ENCODE measurements at regions not wholly inside any gene's neighbourhood (a gene's known extent, or its start where the extent isn't known, plus 50 kb on each side); places are given as distances from the start of the nearest gene placed in this dataset.
A peak's percentile ranks its signal among the peaks of the same experiment; 100 is the strongest.
"Not testable (repeated sequence)": the region's sequence is repeated elsewhere in the genome, so short reads cannot be mapped to it uniquely, and the experiment has no call there.

GRCh38 chr15:81870062-81870745 lies 175.6 kb downstream of the MEX3B start:
- not testable (repeated sequence) for H3K27ac ChIP-seq (ENCODE audit: low read length); DNase-seq (ENCODE audit: low read depth, low spot score); H3K36me3 ChIP-seq (ENCODE audit: control insufficient read depth, insufficient read depth, low read length); H3K27me3 ChIP-seq (ENCODE audit: control insufficient read depth, insufficient read depth, low read length); H3K9me3 ChIP-seq (ENCODE audit: control insufficient read depth, insufficient read depth, low read length); H3K4me1 ChIP-seq (ENCODE audit: control insufficient read depth, insufficient read depth, low read length)
- WGBS (ENCODE audit: insufficient coverage, insufficient read length), result no CpG with 5 or more reads among the region's 16 CpGs
- H3K4me3 ChIP-seq (ENCODE audit: low read length), result peak overlapping the region; percentile 16; the same call in 1 of the 2 replicates

GRCh38 chr15:81869161-81869954 lies 176.5 kb downstream of the MEX3B start:
- Histone ChIP-seq H3K4me1 (ENCODE audit: control insufficient read depth, insufficient read depth, low read length) (no peaks in the 10 kb centered on the region), H3K36me3 (ENCODE audit: control insufficient read depth, insufficient read depth, low read length) (no peaks in the 10 kb centered on the region), H3K9me3 (ENCODE audit: control insufficient read depth, insufficient read depth, low read length) (no peaks in the 10 kb centered on the region), H3K4me3 (ENCODE audit: low read length) (no peak overlapping the region), H3K27me3 (ENCODE audit: control insufficient read depth, insufficient read depth, low read length) (no peaks in the 10 kb centered on the region), H3K27ac (ENCODE audit: low read length) (no peak overlapping the region)
- DNase-seq (ENCODE audit: low read depth, low spot score), result no peak
- no CpG with 5 or more reads among the region's 10 CpGs for WGBS (ENCODE audit: insufficient coverage, insufficient read length)

GRCh38 chr15:81865850-81866537 lies 179.8 kb downstream of the MEX3B start:
- Histone ChIP-seq H3K36me3 (ENCODE audit: control insufficient read depth, insufficient read depth, low read length) (no peaks in the 10 kb centered on the region), H3K4me1 (ENCODE audit: control insufficient read depth, insufficient read depth, low read length) (no peaks in the 10 kb centered on the region), H3K9me3 (ENCODE audit: control insufficient read depth, insufficient read depth, low read length) (no peaks in the 10 kb centered on the region), H3K4me3 (ENCODE audit: low read length) (no peak overlapping the region), H3K27ac (ENCODE audit: low read length) (no peak overlapping the region), H3K27me3 (ENCODE audit: control insufficient read depth, insufficient read depth, low read length) (no peaks in the 10 kb centered on the region)
- no CpG with 5 or more reads among the region's 11 CpGs for WGBS (ENCODE audit: insufficient coverage, insufficient read length)
- DNase-seq (ENCODE audit: low read depth, low spot score), result no peak

- DNase-seq (ENCODE audit: low read depth, low spot score), result no peak
- Histone ChIP-seq H3K9me3 (ENCODE audit: control insufficient read depth, insufficient read depth, low read length) (no peaks in the 10 kb centered on the region), H3K4me1 (ENCODE audit: control insufficient read depth, insufficient read depth, low read length) (no peaks in the 10 kb centered on the region), H3K27me3 (ENCODE audit: control insufficient read depth, insufficient read depth, low read length) (no peaks in the 10 kb centered on the region), H3K27ac (ENCODE audit: low read length) (no peak overlapping the region), H3K36me3 (ENCODE audit: control insufficient read depth, insufficient read depth, low read length) (no peaks in the 10 kb centered on the region), H3K4me3 (ENCODE audit: low read length) (no peak overlapping the region)
- no CpG with 5 or more reads among the region's 2 CpGs for WGBS (ENCODE audit: insufficient coverage, insufficient read length)
Measured at GRCh38 chr15:81863162-81863561, 182.7 kb downstream of the MEX3B start.

GRCh38 chr15:81859737-81860516 lies 185.9 kb downstream of the MEX3B start:
- H3K4me1 ChIP-seq (ENCODE audit: control insufficient read depth, insufficient read depth, low read length), result no peaks in the 10 kb centered on the region
- H3K36me3 ChIP-seq (ENCODE audit: control insufficient read depth, insufficient read depth, low read length), result no peaks in the 10 kb centered on the region
- no CpG with 5 or more reads among the region's 9 CpGs for WGBS (ENCODE audit: insufficient coverage, insufficient read length)
- H3K27me3 ChIP-seq (ENCODE audit: control insufficient read depth, insufficient read depth, low read length), result no peaks in the 10 kb centered on the region; the same call in 1 of the 2 replicates
- no peak overlapping the region for H3K27ac ChIP-seq (ENCODE audit: low read length)
- DNase-seq (ENCODE audit: low read depth, low spot score), result no peak
- H3K4me3 ChIP-seq (ENCODE audit: low read length), result no peak overlapping the region
- no peaks in the 10 kb centered on the region for H3K9me3 ChIP-seq (ENCODE audit: control insufficient read depth, insufficient read depth, low read length)

- Histone ChIP-seq H3K4me1 (ENCODE audit: control insufficient read depth, insufficient read depth, low read length) (no peaks in the 10 kb centered on the region), H3K27me3 (ENCODE audit: control insufficient read depth, insufficient read depth, low read length) (no peaks in the 10 kb centered on the region; the same call in 1 of the 2 replicates), H3K36me3 (ENCODE audit: control insufficient read depth, insufficient read depth, low read length) (no peaks in the 10 kb centered on the region), H3K4me3 (ENCODE audit: low read length) (no peak overlapping the region), H3K9me3 (ENCODE audit: control insufficient read depth, insufficient read depth, low read length) (no peaks in the 10 kb centered on the region), H3K27ac (ENCODE audit: low read length) (no peak overlapping the region)
- no CpG with 5 or more reads among the region's 3 CpGs for WGBS (ENCODE audit: insufficient coverage, insufficient read length)
- no peak for DNase-seq (ENCODE audit: low read depth, low spot score)
Measured at GRCh38 chr15:81858586-81858985, 187.2 kb downstream of the MEX3B start.

- no CpG with 5 or more reads among the region's 6 CpGs for WGBS (ENCODE audit: insufficient coverage, insufficient read length)
- no peak for DNase-seq (ENCODE audit: low read depth, low spot score)
- H3K4me3 ChIP-seq (ENCODE audit: low read length), result no peak overlapping the region
- H3K27me3 ChIP-seq (ENCODE audit: control insufficient read depth, insufficient read depth, low read length), result no peaks in the 10 kb centered on the region; the same call in 1 of the 2 replicates
- no peaks in the 10 kb centered on the region for H3K36me3 ChIP-seq (ENCODE audit: control insufficient read depth, insufficient read depth, low read length)
- H3K27ac ChIP-seq (ENCODE audit: low read length), result no peak overlapping the region
- no peaks in the 10 kb centered on the region for H3K9me3 ChIP-seq (ENCODE audit: control insufficient read depth, insufficient read depth, low read length)
- no peaks in the 10 kb centered on the region for H3K4me1 ChIP-seq (ENCODE audit: control insufficient read depth, insufficient read depth, low read length)
Measured at GRCh38 chr15:81858136-81858535, 187.7 kb downstream of the MEX3B start.

- H3K9me3 ChIP-seq (ENCODE audit: control insufficient read depth, insufficient read depth, low read length), result no peaks in the 10 kb centered on the region
- no peak overlapping the region for H3K4me3 ChIP-seq (ENCODE audit: low read length)
- no peak for DNase-seq (ENCODE audit: low read depth, low spot score)
- H3K27ac ChIP-seq (ENCODE audit: low read length), result no peak overlapping the region
- no peaks in the 10 kb centered on the region for H3K36me3 ChIP-seq (ENCODE audit: control insufficient read depth, insufficient read depth, low read length)
- no peaks in the 10 kb centered on the region; the same call in 1 of the 2 replicates for H3K27me3 ChIP-seq (ENCODE audit: control insufficient read depth, insufficient read depth, low read length)
- no peaks in the 10 kb centered on the region for H3K4me1 ChIP-seq (ENCODE audit: control insufficient read depth, insufficient read depth, low read length)
Measured at GRCh38 chr15:81856634-81857026, 189.2 kb downstream of the MEX3B start.

GRCh38 chr15:81856001-81856633 lies 189.7 kb downstream of the MEX3B start:
- Histone ChIP-seq H3K4me1 (ENCODE audit: control insufficient read depth, insufficient read depth, low read length) (no peaks in the 10 kb centered on the region), H3K9me3 (ENCODE audit: control insufficient read depth, insufficient read depth, low read length) (no peaks in the 10 kb centered on the region), H3K27ac (ENCODE audit: low read length) (no peak overlapping the region), H3K4me3 (ENCODE audit: low read length) (no peak overlapping the region), H3K27me3 (ENCODE audit: control insufficient read depth, insufficient read depth, low read length) (no peaks in the 10 kb centered on the region; the same call in 1 of the 2 replicates), H3K36me3 (ENCODE audit: control insufficient read depth, insufficient read depth, low read length) (no peaks in the 10 kb centered on the region)
- no peak for DNase-seq (ENCODE audit: low read depth, low spot score)
- no CpG with 5 or more reads among the region's 10 CpGs for WGBS (ENCODE audit: insufficient coverage, insufficient read length)
